Left ventricle myocardium inferior (tissue), 1 donor: ENCODE measurements at regions not wholly inside any gene's neighbourhood (a gene's known extent, or its start where the extent isn't known, plus 50 kb on each side); places are given as distances from the start of the nearest gene placed in this dataset.

Experiments
- DNase-seq: peaks from one replicate; pipeline ENCODE4 v3.0.0-alpha.2; 2020
- H3K27ac ChIP-seq: fragments of 200-600 bp; replicated peaks from 2 replicates; pipeline ENCODE4 v1.8.0; 2021
- H3K27me3 ChIP-seq: fragments of 200-600 bp; 2 replicates; pipeline ENCODE4 v1.8.0; 2021; ENCODE audit warnings: low read depth
- H3K36me3 ChIP-seq: fragments of 200-600 bp; 2 replicates; pipeline ENCODE4 v1.8.0; 2021
- H3K4me1 ChIP-seq: fragments of 200-600 bp; 2 replicates; pipeline ENCODE4 v1.8.0; 2021
- H3K4me3 ChIP-seq: fragments of 200-600 bp; 2 replicates; pipeline ENCODE4 v1.8.0; 2021; ENCODE audit warnings: mild to moderate bottlenecking, moderate library complexity
- H3K9me3 ChIP-seq: fragments of 200-600 bp; replicated peaks from 2 replicates; pipeline ENCODE4 v1.8.0; 2021
- intact Hi-C: fragments of 100-400 bp; cut with micrococcal nuclease; formaldehyde crosslinking; loops from one replicate; pipeline ENCODE4 v1.11.0; 2022
- TF ChIP-seq, protein P1 (sequence below): fragments of 200-600 bp; IDR thresholded peaks from 2 replicates; pipeline ENCODE4 v1.8.0; 2021; ENCODE audit warnings: antibody characterized with exemption, mild to moderate bottlenecking, borderline replicate concordance
- donor health status: DM: no; HTN: yes; CAD: no; lungs with severe emphysema.

DNA sequence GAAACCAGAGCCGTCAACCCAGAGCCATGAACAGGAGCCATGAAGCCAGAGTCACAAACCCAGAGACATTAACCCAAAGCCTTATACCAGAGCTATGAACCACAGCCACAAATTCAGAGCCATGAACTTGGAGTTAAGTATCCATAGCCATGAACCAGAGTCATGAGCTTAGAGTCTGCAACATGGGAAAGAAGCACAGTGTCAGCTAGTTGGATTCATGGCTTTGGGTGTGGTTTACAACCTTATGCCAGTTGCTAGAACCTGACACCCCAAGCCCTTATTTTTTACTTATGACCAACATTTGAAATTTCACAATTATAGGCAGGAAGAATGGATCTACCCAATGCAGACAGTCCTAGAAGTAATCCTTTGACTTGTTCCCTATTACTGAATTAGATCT is 128.9 kb upstream of the FAM78B start:
- no peaks in the 10 kb centered on the region for H3K4me1 ChIP-seq
- no peak overlapping the region for H3K27ac ChIP-seq
- intact Hi-C loops: no loop called here
- H3K36me3 ChIP-seq: no peaks in the 10 kb centered on the region
- TF ChIP-seq, protein P1, sequence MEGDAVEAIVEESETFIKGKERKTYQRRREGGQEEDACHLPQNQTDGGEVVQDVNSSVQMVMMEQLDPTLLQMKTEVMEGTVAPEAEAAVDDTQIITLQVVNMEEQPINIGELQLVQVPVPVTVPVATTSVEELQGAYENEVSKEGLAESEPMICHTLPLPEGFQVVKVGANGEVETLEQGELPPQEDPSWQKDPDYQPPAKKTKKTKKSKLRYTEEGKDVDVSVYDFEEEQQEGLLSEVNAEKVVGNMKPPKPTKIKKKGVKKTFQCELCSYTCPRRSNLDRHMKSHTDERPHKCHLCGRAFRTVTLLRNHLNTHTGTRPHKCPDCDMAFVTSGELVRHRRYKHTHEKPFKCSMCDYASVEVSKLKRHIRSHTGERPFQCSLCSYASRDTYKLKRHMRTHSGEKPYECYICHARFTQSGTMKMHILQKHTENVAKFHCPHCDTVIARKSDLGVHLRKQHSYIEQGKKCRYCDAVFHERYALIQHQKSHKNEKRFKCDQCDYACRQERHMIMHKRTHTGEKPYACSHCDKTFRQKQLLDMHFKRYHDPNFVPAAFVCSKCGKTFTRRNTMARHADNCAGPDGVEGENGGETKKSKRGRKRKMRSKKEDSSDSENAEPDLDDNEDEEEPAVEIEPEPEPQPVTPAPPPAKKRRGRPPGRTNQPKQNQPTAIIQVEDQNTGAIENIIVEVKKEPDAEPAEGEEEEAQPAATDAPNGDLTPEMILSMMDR: no peak
- H3K4me3 ChIP-seq: no peak overlapping the region
- no peaks in the 10 kb centered on the region for H3K27me3 ChIP-seq
- DNase-seq: no peak
- H3K9me3 ChIP-seq: no peaks in the 10 kb centered on the region

DNA sequence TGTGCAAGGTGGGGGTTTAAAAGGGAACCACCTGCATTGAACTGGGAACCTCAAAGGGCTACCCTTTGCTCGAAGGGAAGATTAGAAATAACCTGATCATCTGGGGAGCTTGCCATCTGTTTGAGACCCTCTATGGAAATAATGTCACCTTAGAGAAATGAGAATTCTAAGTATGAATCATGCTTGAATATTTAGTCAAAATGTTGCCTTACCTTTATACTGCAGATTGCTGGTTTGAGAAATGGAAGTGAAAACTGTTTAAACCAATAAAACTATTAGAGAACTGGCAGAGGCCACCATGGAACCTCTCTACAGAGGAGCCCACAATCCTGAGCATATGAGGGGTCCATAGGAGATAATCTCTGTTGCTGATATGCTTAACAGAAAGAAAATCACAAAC is 131.2 kb upstream of the FAM78B start:
- Histone ChIP-seq H3K4me1 (no peaks in the 10 kb centered on the region), H3K27me3 (no peaks in the 10 kb centered on the region), H3K27ac (no peak overlapping the region), H3K36me3 (no peaks in the 10 kb centered on the region), H3K4me3 (no peak overlapping the region), H3K9me3 (no peaks in the 10 kb centered on the region)
- intact Hi-C loops: no loop called here
- TF ChIP-seq, protein P1: no peak
- no peak for DNase-seq

DNA sequence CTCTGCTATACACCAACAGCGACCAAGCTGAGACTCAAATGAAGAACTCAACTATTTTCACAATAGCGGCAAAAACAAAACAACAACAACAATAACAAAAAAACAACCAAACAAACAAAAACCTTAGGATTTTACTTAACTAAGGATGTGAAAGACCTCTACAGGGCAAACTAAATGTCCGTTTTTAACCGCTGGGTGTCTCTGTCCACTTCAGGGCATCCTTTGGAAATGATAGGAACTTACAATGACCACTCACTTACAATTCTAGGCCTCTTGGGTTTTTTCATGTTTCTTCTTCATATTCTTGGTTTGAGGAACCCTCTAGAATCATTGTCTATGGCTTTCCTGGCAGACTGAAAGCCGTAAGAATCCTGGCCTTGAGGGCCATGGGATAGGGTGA is 134.0 kb upstream of the FAM78B start:
- Histone ChIP-seq H3K27ac (no peak overlapping the region), H3K4me1 (no peaks in the 10 kb centered on the region), H3K9me3 (no peaks in the 10 kb centered on the region), H3K36me3 (no peaks in the 10 kb centered on the region), H3K27me3 (no peaks in the 10 kb centered on the region), H3K4me3 (no peak overlapping the region)
- TF ChIP-seq, protein P1: no peak
- no peak for DNase-seq
- intact Hi-C loops: no loop called here

DNA sequence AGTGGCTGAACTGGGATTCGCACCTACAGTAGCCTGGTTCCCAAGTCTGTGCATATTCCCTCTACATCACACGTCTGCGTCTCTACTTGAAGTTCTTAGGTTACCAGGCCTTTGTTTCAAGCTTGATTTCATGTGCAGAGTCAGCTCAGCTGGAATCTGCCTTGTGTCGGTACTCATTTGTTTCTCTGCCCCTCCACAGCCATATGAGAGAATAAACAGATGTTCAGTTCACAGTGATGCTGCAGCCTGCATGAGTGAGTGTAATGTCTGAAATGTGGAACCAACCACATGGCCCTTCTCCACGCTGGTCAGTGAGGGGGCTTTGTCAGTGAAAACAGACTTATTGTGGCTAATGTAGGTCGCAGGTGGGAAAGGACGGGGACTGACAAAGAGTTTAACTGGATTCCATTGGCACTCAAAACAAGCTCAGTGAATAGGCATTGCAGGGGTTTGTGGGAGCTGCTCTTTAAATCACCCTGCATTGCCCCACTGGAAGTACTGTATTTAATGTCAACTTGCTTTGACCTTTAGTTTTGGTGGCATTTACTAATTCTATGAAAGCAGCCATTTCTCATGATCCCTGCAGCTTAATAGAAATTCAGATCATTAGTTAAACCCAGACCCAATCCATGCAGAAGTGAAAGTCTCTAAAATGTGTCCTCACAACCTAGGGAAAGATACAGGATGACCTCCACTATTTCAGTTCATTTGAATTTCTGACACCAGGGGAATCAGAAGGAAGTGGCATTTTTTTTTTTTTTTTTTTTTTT is 136.4 kb upstream of the FAM78B start:
- intact Hi-C loops: no loop called here
- DNase-seq: no peak
- TF ChIP-seq, protein P1: no peak

DNA sequence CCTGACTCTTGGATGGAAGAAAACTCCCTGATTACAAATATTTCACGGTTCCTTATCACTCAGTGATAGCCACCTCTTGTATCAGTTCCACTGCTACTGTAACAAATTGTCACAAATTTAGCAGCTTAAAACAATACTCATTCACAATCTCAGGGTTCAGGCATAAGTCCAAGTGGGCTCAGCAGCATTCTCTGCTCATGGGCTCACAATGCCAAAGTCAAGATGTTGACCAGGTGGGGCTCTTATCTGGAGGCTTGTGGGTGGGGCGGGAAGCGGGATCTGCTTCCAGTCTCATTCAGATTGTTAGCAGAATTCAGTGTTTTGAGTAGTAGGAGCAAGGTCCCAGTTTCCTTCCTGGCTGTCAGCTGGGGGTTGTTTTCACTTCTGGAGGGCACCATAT is 137.3 kb upstream of the FAM78B start:
- TF ChIP-seq, protein P1: no peak
- no peaks in the 10 kb centered on the region for H3K36me3 ChIP-seq
- no peaks in the 10 kb centered on the region for H3K27me3 ChIP-seq
- no peak overlapping the region for H3K4me3 ChIP-seq
- H3K27ac ChIP-seq: no peak overlapping the region
- no peak for DNase-seq
- peaks cover 8% of the 10 kb centered on the region for H3K4me1 ChIP-seq
- intact Hi-C loops: no loop called here
- H3K9me3 ChIP-seq: no peaks in the 10 kb centered on the region

More for the DNA sequence above, 136.4 kb upstream of the FAM78B start:
- H3K9me3 ChIP-seq: no peaks in the 10 kb centered on the region
- H3K27ac ChIP-seq: no peak overlapping the region
- H3K27me3 ChIP-seq: no peaks in the 10 kb centered on the region
- no peaks in the 10 kb centered on the region for H3K36me3 ChIP-seq
- H3K4me3 ChIP-seq: no peak overlapping the region
- H3K4me1 ChIP-seq: peaks cover 8% of the 10 kb centered on the region
